GM12878 (cell line): ENCODE measurements at regions not wholly inside any gene's neighbourhood (a gene's known extent, or its start where the extent isn't known, plus 50 kb on each side); places are given as distances from the start of the nearest gene placed in this dataset.

Source experiments
- ATAC-seq: fragments of 200-7000 bp; cut with Tn5 transposase; 3 replicates; pipeline ENCODE4 v1.9.1; 2020; ENCODE audit warnings: mild to moderate bottlenecking, moderate library complexity
- BruUV-seq: library from RNA; stranded (reverse); fragments of 400-500 nt; replicated peaks from 2 replicates; lab custom pipeline; 2021; lab: Mats Ljungman, UMichigan
- CTCF ChIA-PET: fragments of 300-600 bp; sonication (Branson Sonifier 250); formaldehyde crosslinking; extraction: SDS; loops from one replicate; lab custom pipeline; 2021; ENCODE audit warnings: inconsistent platforms; lab: Yijun Ruan, JAX
- POLR2A ChIA-PET: fragments of 350-600 bp; formaldehyde crosslinking; extraction: SDS; loops from one replicate; lab custom pipeline; 2021; ENCODE audit warnings: inconsistent platforms; lab: Charles Lee
- RAD21 ChIA-PET: fragments of 300-600 bp; sonication (Branson Sonifier 250); formaldehyde crosslinking; loops from one replicate; lab custom pipeline; 2023; ENCODE audit warnings: antibody characterized with exemption; ENCODE audit not compliant: unreplicated experiment; lab: Charles Lee
- SMC1A ChIA-PET: fragments of 300-600 bp; sonication (Branson Sonifier 250); formaldehyde crosslinking; loops from one replicate; lab custom pipeline; 2023; ENCODE audit not compliant: unreplicated experiment, uncharacterized antibody; lab: Charles Lee
- DNase-seq: peaks from one replicate; pipeline ENCODE4 v3.0.0-alpha.2; 2011; ENCODE audit warnings: low read depth, low spot score
- FAIRE-seq: peaks from 3 replicates; lab custom pipeline; 2011; peaks lifted over from hg19 to GRCh38; lab: Jason Lieb, UNC
- H2AFZ ChIP-seq: 2 replicates; pipeline ENCODE4 v1.6.0; 2011; ENCODE audit warnings: low read depth, low read length, control low read depth; ENCODE audit not compliant: control insufficient read depth
- H3K27ac ChIP-seq: 2 replicates; pipeline ENCODE4 v1.5.1; 2011; ENCODE audit warnings: control low read depth; ENCODE audit not compliant: control insufficient read depth, insufficient read depth
- H3K27me3 ChIP-seq, 2 experiments: replicated peaks in 1 of 2; 2 replicates each; pipeline versions ENCODE4 v1.6.0 to v1.6.1; 2011; ENCODE audit warnings: low read length in 1 of 2; ENCODE audit not compliant: control insufficient read depth in 2 of 2, insufficient read depth in 2 of 2
- H3K36me3 ChIP-seq, 2 experiments: 2 replicates each; pipeline ENCODE4 v1.5.1; 2011; ENCODE audit warnings: low read length in 1 of 2; ENCODE audit not compliant: control insufficient read depth in 2 of 2, insufficient read depth in 2 of 2
- H3K4me1 ChIP-seq: 2 replicates; pipeline ENCODE4 v1.6.1; 2011; ENCODE audit warnings: mild to moderate bottlenecking, low read length, moderate library complexity, mixed read lengths; ENCODE audit not compliant: control insufficient read depth, insufficient read depth
- H3K4me2 ChIP-seq: 2 replicates; pipeline ENCODE4 v1.6.0; 2011; ENCODE audit warnings: control low read depth; ENCODE audit not compliant: control insufficient read depth, insufficient read depth
- H3K4me3 ChIP-seq: fragments of 200-600 bp; sonication (generic); 2 replicates; pipeline ENCODE4 v1.5.1; 2016
- H3K79me2 ChIP-seq: 2 replicates; pipeline ENCODE4 v1.6.0; 2011; ENCODE audit warnings: low read length; ENCODE audit not compliant: control insufficient read depth, insufficient read depth
- H3K9ac ChIP-seq: 2 replicates; pipeline ENCODE4 v1.8.0; 2011; ENCODE audit warnings: low read length, control low read depth, mixed read lengths; ENCODE audit not compliant: control insufficient read depth, insufficient read depth
- H3K9me3 ChIP-seq: replicated peaks from 3 replicates; pipeline ENCODE4 v1.5.1; 2011; ENCODE audit warnings: mild to moderate bottlenecking, low read length; ENCODE audit not compliant: control insufficient read depth, insufficient read depth
- H4K20me1 ChIP-seq: 2 replicates; pipeline ENCODE4 v1.6.0; 2011; ENCODE audit not compliant: control insufficient read depth, insufficient read depth
- CHD2 ChIP-seq: IDR thresholded peaks from 2 replicates; pipeline ENCODE4 v1.6.1; 2011; ENCODE audit warnings: low read depth, low read length, improper control_type of control experiment, borderline replicate concordance
- CHD4 ChIP-seq: fragments of 200-600 bp; sonication (generic); IDR thresholded peaks from 2 replicates; pipeline ENCODE4 v1.6.1; 2016; ENCODE audit warnings: mild to moderate bottlenecking
- CREM ChIP-seq: IDR thresholded peaks from 2 replicates; pipeline ENCODE4 v1.6.1; 2014; ENCODE audit warnings: antibody characterized with exemption, low read depth
- FOXK2 ChIP-seq: fragments of 450-650 bp; IDR thresholded peaks from 2 replicates; pipeline ENCODE4 v1.6.1; 2017; ENCODE audit warnings: mild to moderate bottlenecking, moderate library complexity
- HCFC1 ChIP-seq: fragments of 150-350 bp; IDR thresholded peaks from 2 replicates; pipeline ENCODE4 v1.6.1; 2014; ENCODE audit warnings: low read length
- KAT2A ChIP-seq: conservative IDR thresholded peaks from 2 replicates; pipeline ENCODE4 v1.6.1; 2011; ENCODE audit warnings: low read depth, low read length; ENCODE audit not compliant: control insufficient read depth
- MXI1 ChIP-seq: fragments of 150-350 bp; IDR thresholded peaks from 2 replicates; pipeline ENCODE4 v1.6.1; 2011; ENCODE audit warnings: low read depth, mild to moderate bottlenecking, inconsistent platforms, low read length, improper control_type of control experiment
- NBN ChIP-seq: fragments of 450-650 bp; IDR thresholded peaks from 2 replicates; pipeline ENCODE4 v1.6.1; 2016
- NR2C2 ChIP-seq: IDR thresholded peaks from 2 replicates; pipeline ENCODE4 v1.6.1; 2011; ENCODE audit warnings: borderline replicate concordance, low read depth; ENCODE audit not compliant: control insufficient read depth, insufficient read length
- PAX8 ChIP-seq: fragments of 450-650 bp; IDR thresholded peaks from 2 replicates; pipeline ENCODE4 v1.6.1; 2017; ENCODE audit warnings: mild to moderate bottlenecking, moderate library complexity
- RBBP5 ChIP-seq: fragments of 200-600 bp; sonication (generic); conservative IDR thresholded peaks from 2 replicates; pipeline ENCODE4 v1.6.1; 2016
- SPI1 ChIP-seq: IDR thresholded peaks from 2 replicates; pipeline ENCODE4 v1.6.1; 2011; ENCODE audit warnings: low read depth, mild to moderate bottlenecking, low read length, moderate library complexity, borderline replicate concordance; ENCODE audit not compliant: insufficient read depth
- WGBS: methylation state at CpG from one replicate; pipeline ENCODE4 v1.1.6; 2016; ENCODE audit warnings: low lambda C conversion rate; ENCODE audit not compliant: insufficient replicate concordance, insufficient coverage; ENCODE audit errors: missing lambda C conversion rate; 5-methylcytosine and 5-hydroxymethylcytosine counted together
- in situ Hi-C: fragments of 300-500 bp; cut with MboI; formaldehyde crosslinking; loops from 9 replicates; pipeline ENCODE4 v1.14.3; 2018; ENCODE audit warnings: mixed read lengths
- intact Hi-C: fragments of 100-400 bp; cut with micrococcal nuclease; formaldehyde crosslinking; loops from one replicate; pipeline ENCODE4 v1.14.2; 2022; ENCODE audit not compliant: unreplicated experiment
- TF ChIP-seq, protein P1 (sequence below): fragments of 450-650 bp; IDR thresholded peaks from 2 replicates; pipeline ENCODE4 v1.6.1; 2017; ENCODE audit warnings: mild to moderate bottlenecking, moderate library complexity

DNA sequence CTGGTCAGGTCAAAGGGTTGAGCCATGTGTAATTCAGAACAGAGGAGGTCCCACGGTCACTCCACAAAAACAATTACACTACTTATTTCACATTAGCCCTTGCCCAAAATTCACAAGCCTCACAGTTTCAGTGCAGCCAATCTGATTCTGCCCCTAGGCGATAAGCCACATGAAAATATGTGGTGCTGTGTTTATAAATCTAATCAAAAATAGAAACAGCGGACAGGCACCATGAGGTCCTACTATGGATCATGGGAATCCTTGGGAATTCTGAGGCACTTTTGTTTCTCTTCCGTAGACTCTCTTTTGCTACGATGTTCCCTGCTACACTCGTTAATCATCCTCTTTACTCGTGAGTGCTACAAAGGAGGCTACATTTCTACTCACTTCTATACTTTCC lies 476.1 kb downstream of the TFAP2A start (continued):
- TF ChIP-seq, protein P1, sequence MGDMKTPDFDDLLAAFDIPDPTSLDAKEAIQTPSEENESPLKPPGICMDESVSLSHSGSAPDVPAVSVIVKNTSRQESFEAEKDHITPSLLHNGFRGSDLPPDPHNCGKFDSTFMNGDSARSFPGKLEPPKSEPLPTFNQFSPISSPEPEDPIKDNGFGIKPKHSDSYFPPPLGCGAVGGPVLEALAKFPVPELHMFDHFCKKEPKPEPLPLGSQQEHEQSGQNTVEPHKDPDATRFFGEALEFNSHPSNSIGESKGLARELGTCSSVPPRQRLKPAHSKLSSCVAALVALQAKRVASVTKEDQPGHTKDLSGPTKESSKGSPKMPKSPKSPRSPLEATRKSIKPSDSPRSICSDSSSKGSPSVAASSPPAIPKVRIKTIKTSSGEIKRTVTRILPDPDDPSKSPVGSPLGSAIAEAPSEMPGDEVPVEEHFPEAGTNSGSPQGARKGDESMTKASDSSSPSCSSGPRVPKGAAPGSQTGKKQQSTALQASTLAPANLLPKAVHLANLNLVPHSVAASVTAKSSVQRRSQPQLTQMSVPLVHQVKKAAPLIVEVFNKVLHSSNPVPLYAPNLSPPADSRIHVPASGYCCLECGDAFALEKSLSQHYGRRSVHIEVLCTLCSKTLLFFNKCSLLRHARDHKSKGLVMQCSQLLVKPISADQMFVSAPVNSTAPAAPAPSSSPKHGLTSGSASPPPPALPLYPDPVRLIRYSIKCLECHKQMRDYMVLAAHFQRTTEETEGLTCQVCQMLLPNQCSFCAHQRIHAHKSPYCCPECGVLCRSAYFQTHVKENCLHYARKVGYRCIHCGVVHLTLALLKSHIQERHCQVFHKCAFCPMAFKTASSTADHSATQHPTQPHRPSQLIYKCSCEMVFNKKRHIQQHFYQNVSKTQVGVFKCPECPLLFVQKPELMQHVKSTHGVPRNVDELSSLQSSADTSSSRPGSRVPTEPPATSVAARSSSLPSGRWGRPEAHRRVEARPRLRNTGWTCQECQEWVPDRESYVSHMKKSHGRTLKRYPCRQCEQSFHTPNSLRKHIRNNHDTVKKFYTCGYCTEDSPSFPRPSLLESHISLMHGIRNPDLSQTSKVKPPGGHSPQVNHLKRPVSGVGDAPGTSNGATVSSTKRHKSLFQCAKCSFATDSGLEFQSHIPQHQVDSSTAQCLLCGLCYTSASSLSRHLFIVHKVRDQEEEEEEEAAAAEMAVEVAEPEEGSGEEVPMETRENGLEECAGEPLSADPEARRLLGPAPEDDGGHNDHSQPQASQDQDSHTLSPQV, result no peak
- no peak for TF ChIP-seq RBBP5
- no peak for TF ChIP-seq KAT2A
- no peak for TF ChIP-seq PAX8

DNA sequence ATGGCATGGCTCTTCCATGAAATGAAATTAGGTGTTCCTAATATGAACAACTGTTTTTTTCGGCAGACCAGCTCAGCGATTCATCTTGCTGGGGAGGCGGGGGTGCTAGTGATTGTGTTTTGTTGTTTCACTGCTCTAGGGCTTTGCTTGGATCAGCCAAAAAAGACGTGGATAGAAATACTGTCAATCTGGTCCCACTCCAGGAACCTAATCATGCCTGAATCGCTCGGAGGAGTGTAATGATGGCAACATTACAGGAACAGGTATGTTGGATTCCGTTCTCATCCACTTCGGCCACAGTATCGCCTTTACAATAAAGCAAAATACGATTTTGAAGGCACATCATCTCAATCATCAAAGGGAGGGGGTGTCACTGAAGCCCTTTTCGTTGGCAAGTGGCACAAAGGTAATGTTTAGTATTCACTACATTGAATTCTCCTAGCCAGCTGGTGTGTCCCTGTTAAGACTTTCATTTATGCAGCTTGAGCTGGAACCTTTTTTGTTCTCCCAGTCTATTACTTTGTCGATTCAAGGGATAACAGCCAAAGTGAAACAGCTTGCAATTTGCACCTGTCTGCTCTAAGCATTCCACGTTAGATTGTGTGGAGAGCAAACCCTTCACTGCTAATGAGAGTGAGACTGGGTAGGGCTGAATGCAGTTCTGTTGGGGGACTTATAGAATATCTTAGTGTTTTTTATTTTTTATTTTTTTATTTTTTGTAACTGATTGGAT lies 477.7 kb downstream of the TFAP2A start:
- Histone ChIP-seq H3K9ac (no peak overlapping the region), H4K20me1 (no peaks in the 10 kb centered on the region), H3K27ac (no peak overlapping the region), H3K4me3 (no peak overlapping the region), H2AFZ (no peak overlapping the region), H3K4me1 (no peaks in the 10 kb centered on the region), H3K79me2 (no peaks in the 10 kb centered on the region), H3K4me2 (no peak overlapping the region), H3K9me3 (no peaks in the 10 kb centered on the region), H3K36me3 (no peaks in the 10 kb centered on the region), H3K27me3 (no peaks in the 10 kb centered on the region)
- BruUV-seq, result no TSS peak
- FAIRE-seq (no peak), ATAC-seq (no peak), DNase-seq (no peak)
- intact Hi-C loops (no loop called here), in situ Hi-C loops (no loop called here)
- TF ChIP-seq CREM, result no peak
- no peak for TF ChIP-seq CHD2
- TF ChIP-seq NR2C2, result no peak
- TF ChIP-seq FOXK2, result no peak
- no peak for TF ChIP-seq HCFC1
- no peak for TF ChIP-seq NBN
- TF ChIP-seq CHD4, result no peak
- no peak for TF ChIP-seq SPI1
- TF ChIP-seq MXI1, result no peak
- WGBS, result 36% methylated on average over 13 of the region's 13 CpGs
- RAD21 ChIA-PET, result no interaction called here
- CTCF ChIA-PET, result no interaction called here
- SMC1A ChIA-PET, result no interaction called here
- POLR2A ChIA-PET, result no interaction called here
